ENCODE measurements at regions not wholly inside any gene's neighbourhood (a gene's known extent, or its start where the extent isn't known, plus 50 kb on each side); places are given as distances from the start of the nearest gene placed in this dataset.

GRCh38 chr18:41347057-41347456 is 608.0 kb upstream of the PIK3C3 start:
- Histone ChIP-seq H3K4me1 (ENCODE audit: control insufficient read depth in 4 of 4, insufficient read depth in 4 of 4, low read length in 3 of 4) (no peaks in the 10 kb centered on the region), H3K36me3 (ENCODE audit: control insufficient read depth in 4 of 4, insufficient read depth in 3 of 4, low read depth in 1 of 4, low read length in 3 of 4) (no peaks in the 10 kb centered on the region), H3K27ac (ENCODE audit: low read depth in 1 of 2, low read length in 2 of 2) (no peak overlapping the region), H3K9ac (ENCODE audit: low read depth in 1 of 2, low read length in 2 of 2) (no peak overlapping the region), H3K4me3 (ENCODE audit: low read depth in 1 of 3, low read length in 3 of 3) (no peak overlapping the region), H3K27me3 (ENCODE audit: control insufficient read depth in 4 of 4, insufficient read depth in 4 of 4, low read length in 3 of 4) (no peaks in the 10 kb centered on the region), H3K9me3 (ENCODE audit: control insufficient read depth in 4 of 4, low read length in 3 of 4) (no peaks in the 10 kb centered on the region)
- 86% methylated on average over 3 of the region's 3 CpGs for WGBS
- DNase-seq (ENCODE audit: low spot score) = no peak
- no peak for TF ChIP-seq EGR1 (IDR thresholded peaks at IDR 0.05; ENCODE audit: low read depth in 2 of 2)
- TF ChIP-seq TAF1 (conservative IDR thresholded peaks at IDR 0.05) = no peak
- no peak for TF ChIP-seq ZBTB33 (IDR thresholded peaks at IDR 0.05)
- no peak for TF ChIP-seq GABPA (IDR thresholded peaks at IDR 0.05 in 1 of 2, conservative IDR thresholded peaks at IDR 0.05 in 1 of 2)
- TF ChIP-seq JUND (IDR thresholded peaks at IDR 0.05) = no peak
- no peak for TF ChIP-seq HNF4A (conservative IDR thresholded peaks at IDR 0.05)
- TF ChIP-seq MAX (IDR thresholded peaks at IDR 0.05) = no peak
- TF ChIP-seq REST (IDR thresholded peaks at IDR 0.05) = no peak
- no peak for TF ChIP-seq CTCF (IDR thresholded peaks at IDR 0.05; ENCODE audit: low read depth, low read length, missing input control)
- TF ChIP-seq RAD21 (IDR thresholded peaks at IDR 0.05) = no peak
- TF ChIP-seq YY1 (IDR thresholded peaks at IDR 0.05) = no peak
- no peak for TF ChIP-seq NR2F2 (IDR thresholded peaks at IDR 0.05)
- TF ChIP-seq FOXA2 (IDR thresholded peaks at IDR 0.05) = no peak
- no peak for TF ChIP-seq SP1 (IDR thresholded peaks at IDR 0.05)
- no peak for TF ChIP-seq ATF3 (IDR thresholded peaks at IDR 0.05)
- no peak for TF ChIP-seq HNF4G (IDR thresholded peaks at IDR 0.05)
- no peak for TF ChIP-seq RXRA (IDR thresholded peaks at IDR 0.05)
- TF ChIP-seq FOXA1 (IDR thresholded peaks at IDR 0.05) = no peak

All from liver (tissue), 8 donors.